Brain microvascular endothelial cell (primary cell): ENCODE measurements at regions not wholly inside any gene's neighbourhood (a gene's known extent, or its start where the extent isn't known, plus 50 kb on each side); places are given as distances from the start of the nearest gene placed in this dataset.

Experiments used
- DNase-seq: peaks from one replicate; pipeline ENCODE4 v3.0.0-alpha.2; 2020
- H3K27ac ChIP-seq: fragments of 250-450 bp; sonication (Bioruptor Pico); 2 replicates; pipeline ENCODE4 v1.5.1; 2020; ENCODE audit warnings: mild to moderate bottlenecking, moderate library complexity
- H3K27me3 ChIP-seq: fragments of 250-450 bp; sonication (Bioruptor Pico); replicated peaks from 2 replicates; pipeline ENCODE4 v1.5.1; 2020; ENCODE audit warnings: mild to moderate bottlenecking
- H3K36me3 ChIP-seq: fragments of 250-450 bp; sonication (Bioruptor Pico); replicated peaks from 2 replicates; pipeline ENCODE4 v1.5.1; 2020; ENCODE audit warnings: mild to moderate bottlenecking
- H3K4me3 ChIP-seq: 2 replicates; pipeline ENCODE4 v1.5.1; 2011; ENCODE audit warnings: low read depth, mild to moderate bottlenecking, control low read depth, low read length, moderate library complexity
- in situ Hi-C: cut with HindIII; loops from 2 replicates; pipeline ENCODE4 v1.10.0; 2017; ENCODE audit warnings: low sequenced_read_pairs, low pct_ligation_motif_present
- TF ChIP-seq, protein P1 (sequence below): IDR thresholded peaks from 2 replicates; pipeline ENCODE4 v1.5.1; 2011; ENCODE audit warnings: low read depth, mild to moderate bottlenecking, moderate library complexity, low read length, control low read depth, inconsistent platforms; ENCODE audit errors: missing control alignments

DNA sequence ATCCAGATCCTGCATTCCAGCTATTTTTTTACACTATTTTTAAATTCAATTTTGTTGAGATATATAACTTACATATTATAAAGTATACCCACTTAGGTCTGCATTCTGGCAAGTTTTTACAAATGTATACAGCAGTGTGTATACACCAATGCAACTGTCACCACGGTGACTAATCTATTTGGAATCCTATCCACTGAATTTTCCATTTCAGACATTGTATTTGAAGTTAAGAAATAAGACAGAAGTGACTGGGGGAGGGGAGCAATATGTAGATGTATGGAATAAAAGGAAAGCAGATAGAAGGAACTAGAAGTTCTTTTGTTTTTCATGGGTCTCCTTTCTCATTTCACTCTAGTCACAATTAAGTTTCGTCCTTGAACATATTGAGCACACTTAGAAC is 431.5 kb upstream of the CHRM3 start:
- in situ Hi-C loops, result no loop called here
- Histone ChIP-seq H3K36me3 (no peaks in the 10 kb centered on the region), H3K27ac (no peak overlapping the region), H3K27me3 (no peaks in the 10 kb centered on the region), H3K4me3 (no peak overlapping the region)
- TF ChIP-seq, protein P1, sequence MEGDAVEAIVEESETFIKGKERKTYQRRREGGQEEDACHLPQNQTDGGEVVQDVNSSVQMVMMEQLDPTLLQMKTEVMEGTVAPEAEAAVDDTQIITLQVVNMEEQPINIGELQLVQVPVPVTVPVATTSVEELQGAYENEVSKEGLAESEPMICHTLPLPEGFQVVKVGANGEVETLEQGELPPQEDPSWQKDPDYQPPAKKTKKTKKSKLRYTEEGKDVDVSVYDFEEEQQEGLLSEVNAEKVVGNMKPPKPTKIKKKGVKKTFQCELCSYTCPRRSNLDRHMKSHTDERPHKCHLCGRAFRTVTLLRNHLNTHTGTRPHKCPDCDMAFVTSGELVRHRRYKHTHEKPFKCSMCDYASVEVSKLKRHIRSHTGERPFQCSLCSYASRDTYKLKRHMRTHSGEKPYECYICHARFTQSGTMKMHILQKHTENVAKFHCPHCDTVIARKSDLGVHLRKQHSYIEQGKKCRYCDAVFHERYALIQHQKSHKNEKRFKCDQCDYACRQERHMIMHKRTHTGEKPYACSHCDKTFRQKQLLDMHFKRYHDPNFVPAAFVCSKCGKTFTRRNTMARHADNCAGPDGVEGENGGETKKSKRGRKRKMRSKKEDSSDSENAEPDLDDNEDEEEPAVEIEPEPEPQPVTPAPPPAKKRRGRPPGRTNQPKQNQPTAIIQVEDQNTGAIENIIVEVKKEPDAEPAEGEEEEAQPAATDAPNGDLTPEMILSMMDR, result no peak
- DNase-seq, result peak; percentile 2

DNA sequence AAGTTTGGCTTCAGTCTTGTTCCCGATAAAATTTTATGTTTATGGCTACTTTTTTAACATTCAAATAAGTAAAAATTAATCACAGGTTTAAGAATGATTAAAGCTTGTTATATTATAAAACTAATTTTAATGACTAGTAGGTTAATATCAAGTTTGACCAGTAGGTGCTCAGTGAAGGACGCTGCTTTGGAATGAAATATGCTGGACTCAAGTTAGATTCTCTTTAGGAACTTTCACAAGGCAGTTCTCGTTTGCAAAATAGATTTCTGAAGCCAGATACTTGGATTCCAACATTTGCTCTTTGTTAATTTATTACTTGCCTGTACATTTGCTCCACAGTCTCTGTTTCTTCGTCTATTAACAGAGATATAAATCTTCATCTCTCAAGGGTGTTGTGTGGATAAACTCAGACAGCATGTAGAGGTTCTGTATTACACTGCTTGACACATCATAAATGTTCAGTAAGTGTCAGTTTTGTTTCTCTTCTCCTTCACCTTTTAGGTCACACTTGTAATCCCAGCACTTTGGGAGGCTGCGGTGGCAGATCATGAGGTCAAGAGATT is 432.8 kb upstream of the CHRM3 start:
- Histone ChIP-seq H3K4me3 (no peak overlapping the region), H3K27me3 (no peaks in the 10 kb centered on the region), H3K36me3 (no peaks in the 10 kb centered on the region), H3K27ac (no peak overlapping the region)
- in situ Hi-C loops, result no loop called here
- no peak for DNase-seq
- TF ChIP-seq, protein P1, result peak; percentile 26

DNA sequence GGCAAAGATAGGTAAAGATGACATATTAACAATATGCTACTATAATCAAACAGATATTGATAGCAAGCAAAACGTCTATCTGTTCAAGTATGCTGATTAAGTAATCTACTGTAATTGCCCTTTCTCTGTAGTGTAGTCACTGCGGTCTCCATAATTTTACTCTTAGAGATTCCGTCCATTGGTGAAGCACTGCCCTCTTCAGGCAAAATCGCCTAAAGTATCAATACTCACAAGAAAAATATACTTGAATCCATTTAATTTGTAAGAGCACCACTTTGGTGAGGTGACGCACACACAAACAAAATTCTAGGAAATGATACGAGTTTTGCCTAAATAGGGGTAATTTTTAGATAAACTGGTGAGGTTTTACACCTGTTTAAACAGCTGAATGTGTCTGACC is 434.6 kb upstream of the CHRM3 start:
- H3K36me3 ChIP-seq, result no peaks in the 10 kb centered on the region
- no peaks in the 10 kb centered on the region for H3K27me3 ChIP-seq
- H3K27ac ChIP-seq, result no peak overlapping the region
- peak; percentile 52 for DNase-seq
- H3K4me3 ChIP-seq, result no peak overlapping the region
- TF ChIP-seq, protein P1, result peak; percentile 64
- in situ Hi-C loops, result no loop called here

DNA sequence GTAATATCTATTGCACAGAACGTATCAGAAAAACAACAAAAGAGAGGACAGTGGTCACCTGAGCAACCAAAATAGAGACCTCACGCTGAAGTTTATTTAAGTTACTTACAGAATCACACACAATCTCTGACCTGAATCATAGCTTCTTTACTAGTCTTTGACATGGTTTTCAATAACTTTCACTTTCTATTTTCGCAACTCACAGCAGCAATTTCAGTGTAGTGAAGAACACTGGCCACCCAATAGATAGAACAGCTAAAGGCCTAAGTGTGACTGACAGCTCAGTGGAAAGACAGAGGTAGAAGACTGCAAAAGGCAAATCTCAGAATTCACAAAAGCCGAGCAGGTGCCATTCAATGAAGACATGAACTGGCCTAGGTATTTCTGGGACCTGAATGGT is 435.6 kb upstream of the CHRM3 start:
- in situ Hi-C loops, result no loop called here
- Histone ChIP-seq H3K27me3 (no peaks in the 10 kb centered on the region), H3K4me3 (no peak overlapping the region), H3K27ac (no peak overlapping the region), H3K36me3 (no peaks in the 10 kb centered on the region)
- DNase-seq, result no peak
- TF ChIP-seq, protein P1, result no peak

DNA sequence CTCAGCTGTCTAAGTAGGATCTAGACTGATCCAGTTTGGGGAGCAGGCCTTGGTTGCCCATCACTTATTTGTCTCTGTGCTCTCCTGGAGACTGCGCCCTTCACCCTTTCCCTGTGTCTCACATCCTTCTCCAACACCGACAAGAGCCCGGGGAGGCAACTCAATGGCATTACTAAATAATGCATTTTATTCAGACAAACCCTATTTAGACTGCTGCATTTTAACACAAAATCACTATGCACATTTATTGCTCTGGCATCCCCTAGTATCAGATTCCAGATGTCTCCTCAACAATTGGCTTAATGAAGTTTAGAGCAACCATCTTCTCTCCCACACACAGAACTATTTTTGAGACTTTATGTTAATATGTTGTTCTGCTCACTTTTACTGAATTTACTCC is 436.4 kb upstream of the CHRM3 start:
- in situ Hi-C loops, result no loop called here
- H3K4me3 ChIP-seq, result no peak overlapping the region
- H3K36me3 ChIP-seq, result no peaks in the 10 kb centered on the region
- H3K27ac ChIP-seq, result no peak overlapping the region
- TF ChIP-seq, protein P1, result no peak
- DNase-seq, result no peak
- no peaks in the 10 kb centered on the region for H3K27me3 ChIP-seq

DNA sequence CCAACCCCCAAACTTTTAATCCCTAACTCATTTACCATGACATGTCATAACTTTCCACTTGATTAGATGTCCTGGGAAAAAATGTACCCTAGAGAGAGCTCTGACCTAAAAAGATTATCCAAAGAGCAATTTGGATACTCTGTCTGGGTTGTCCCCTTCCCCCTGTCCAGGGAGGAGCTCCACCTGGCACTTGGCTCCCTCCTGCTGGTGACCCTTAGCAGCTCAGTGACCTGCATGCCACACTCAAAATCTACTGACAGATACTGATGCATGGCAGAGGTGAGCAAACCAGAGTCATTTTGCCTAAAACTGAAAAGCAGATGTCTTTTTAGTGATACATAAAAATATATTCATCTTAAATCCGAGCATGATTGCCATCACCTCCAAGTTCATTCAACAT is 442.3 kb upstream of the CHRM3 start:
- H3K27ac ChIP-seq, result no peak overlapping the region
- DNase-seq, result no peak
- TF ChIP-seq, protein P1, result no peak
- in situ Hi-C loops, result no loop called here
- H3K27me3 ChIP-seq, result no peaks in the 10 kb centered on the region
- no peak overlapping the region for H3K4me3 ChIP-seq
- no peaks in the 10 kb centered on the region for H3K36me3 ChIP-seq
